GM12878 (cell line): ENCODE measurements at regions not wholly inside any gene's neighbourhood (a gene's known extent, or its start where the extent isn't known, plus 50 kb on each side); places are given as distances from the start of the nearest gene placed in this dataset.
"Not testable (repeated sequence)": the region's sequence is repeated elsewhere in the genome, so short reads cannot be mapped to it uniquely, and the experiment has no call there.

ENCODE experiments used
- CTCF ChIP-seq, 3 experiments: IDR thresholded peaks in 2 of 3; conservative IDR thresholded peaks in 1 of 3; 2 replicates each; pipeline ENCODE4 v1.5.1; 2011; ENCODE audit warnings: low read depth in 3 of 3, low read length in 3 of 3, mild to moderate bottlenecking in 3 of 3, control low read depth in 2 of 3, moderate library complexity in 2 of 3, inconsistent platforms in 1 of 3, mixed read lengths in 1 of 3; ENCODE audit not compliant: control insufficient read depth in 2 of 3, insufficient read depth in 1 of 3; ENCODE audit errors: extremely low read depth in 1 of 3
- MEF2A ChIP-seq: IDR thresholded peaks from 2 replicates; pipeline ENCODE4 v1.6.1; 2011; ENCODE audit warnings: low read depth, mild to moderate bottlenecking, low read length, moderate library complexity; ENCODE audit not compliant: insufficient read depth
- POLR2A ChIP-seq: IDR thresholded peaks from 2 replicates; pipeline ENCODE4 v1.6.1; 2011; ENCODE audit warnings: low read depth, mild to moderate bottlenecking, low read length
- SREBF1 ChIP-seq: IDR thresholded peaks from 2 replicates; pipeline ENCODE4 v1.6.1; 2012; ENCODE audit warnings: mild to moderate bottlenecking, low read length
- USF2 ChIP-seq: IDR thresholded peaks from 2 replicates; pipeline ENCODE4 v1.6.1; 2011; ENCODE audit warnings: low read depth, low read length, improper control_type of control experiment, borderline replicate concordance
- ZBTB11 ChIP-seq: fragments of 450-650 bp; formaldehyde crosslinking; IDR thresholded peaks from 2 replicates; pipeline ENCODE4 v1.5.0; 2022; ENCODE audit warnings: mild to moderate bottlenecking, missing genetic modification characterization
- TF ChIP-seq, protein P1 (sequence below): IDR thresholded peaks from 2 replicates; pipeline ENCODE4 v1.6.1; 2011; ENCODE audit warnings: borderline replicate concordance, low read depth, mild to moderate bottlenecking, moderate library complexity, low read length; ENCODE audit not compliant: insufficient read depth, poor library complexity, severe bottlenecking

DNA sequence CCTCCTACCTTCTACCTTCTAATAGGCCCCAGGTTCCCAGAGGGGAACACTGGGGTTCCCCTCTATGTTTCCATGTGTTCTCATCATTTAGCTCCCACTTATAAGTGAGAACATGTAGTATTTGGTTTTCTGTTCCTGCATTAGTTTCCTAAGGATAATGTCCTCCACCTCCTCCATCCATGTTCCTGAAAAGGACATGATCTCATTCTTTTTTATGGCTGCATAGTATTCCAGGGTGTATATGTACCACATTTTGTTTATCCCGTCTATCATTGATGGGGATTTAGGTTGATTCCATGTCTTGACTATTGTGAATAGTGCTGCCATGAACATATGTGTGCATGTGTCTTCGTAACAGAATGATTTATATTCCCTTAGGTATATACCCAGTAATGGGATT, 81.5 kb upstream of the NBPF4 start:
- TF ChIP-seq SREBF1; CTCF (IDR thresholded peaks at IDR 0.05 in 2 of 3, conservative IDR thresholded peaks at IDR 0.05 in 1 of 3; ENCODE audit: control insufficient read depth in 2 of 3, extremely low read depth in 1 of 3, insufficient read depth in 1 of 3, low read depth in 3 of 3, low read length in 3 of 3); POLR2A; ZBTB11 (CRISPR knock-in tag); USF2; MEF2A: not testable (repeated sequence)
- TF ChIP-seq, protein P1, sequence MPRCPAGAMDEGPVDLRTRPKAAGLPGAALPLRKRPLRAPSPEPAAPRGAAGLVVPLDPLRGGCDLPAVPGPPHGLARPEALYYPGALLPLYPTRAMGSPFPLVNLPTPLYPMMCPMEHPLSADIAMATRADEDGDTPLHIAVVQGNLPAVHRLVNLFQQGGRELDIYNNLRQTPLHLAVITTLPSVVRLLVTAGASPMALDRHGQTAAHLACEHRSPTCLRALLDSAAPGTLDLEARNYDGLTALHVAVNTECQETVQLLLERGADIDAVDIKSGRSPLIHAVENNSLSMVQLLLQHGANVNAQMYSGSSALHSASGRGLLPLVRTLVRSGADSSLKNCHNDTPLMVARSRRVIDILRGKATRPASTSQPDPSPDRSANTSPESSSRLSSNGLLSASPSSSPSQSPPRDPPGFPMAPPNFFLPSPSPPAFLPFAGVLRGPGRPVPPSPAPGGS = not testable (repeated sequence)
